Mesenchymal stem cell (in vitro differentiated cells and primary cell): ENCODE measurements at regions not wholly inside any gene's neighbourhood (a gene's known extent, or its start where the extent isn't known, plus 50 kb on each side); places are given as distances from the start of the nearest gene placed in this dataset.

Experiments
- DNase-seq: peaks from one replicate; pipeline ENCODE4 v3.0.0-alpha.2; 2013
- H2AFZ ChIP-seq: one replicate; pipeline ENCODE4 v1.6.1; 2013; ENCODE audit warnings: low read depth, mild to moderate bottlenecking, control low read depth, inconsistent platforms, low read length, moderate library complexity
- H2AK5ac ChIP-seq: 2 replicates; pipeline ENCODE4 v1.6.1; 2013; ENCODE audit warnings: low read length, moderate library complexity, mild to moderate bottlenecking, inconsistent platforms; ENCODE audit not compliant: severe bottlenecking
- H2BK120ac ChIP-seq: one replicate; pipeline ENCODE4 v1.6.1; 2013; ENCODE audit warnings: low read depth, mild to moderate bottlenecking, inconsistent platforms, low read length, moderate library complexity
- H2BK12ac ChIP-seq, 2 experiments: one replicate each; pipeline ENCODE4 v1.6.1; 2013; ENCODE audit warnings: inconsistent platforms in 2 of 2, low read length in 2 of 2, mild to moderate bottlenecking in 2 of 2, moderate library complexity in 2 of 2, control low read depth in 1 of 2
- H2BK15ac ChIP-seq: one replicate; pipeline ENCODE4 v1.6.1; 2013; ENCODE audit warnings: mild to moderate bottlenecking, low read depth, inconsistent platforms; ENCODE audit not compliant: poor library complexity, severe bottlenecking
- H2BK5ac ChIP-seq: 2 replicates; pipeline ENCODE4 v1.6.1; 2013; ENCODE audit warnings: low read depth, mild to moderate bottlenecking, low read length, control low read depth, inconsistent platforms; ENCODE audit not compliant: poor library complexity, severe bottlenecking
- H3K14ac ChIP-seq, 2 experiments: one replicate each; pipeline ENCODE4 v1.6.1; 2013; ENCODE audit warnings: inconsistent platforms in 2 of 2, low read length in 2 of 2, control low read depth in 1 of 2, mild to moderate bottlenecking in 1 of 2, moderate library complexity in 1 of 2
- H3K18ac ChIP-seq, 2 experiments: one replicate each; pipeline ENCODE4 v1.6.1; 2013; ENCODE audit warnings: inconsistent platforms in 2 of 2, low read length in 2 of 2, control low read depth in 1 of 2, low read depth in 1 of 2, mild to moderate bottlenecking in 1 of 2
- H3K23ac ChIP-seq, 2 experiments: one replicate each; pipeline ENCODE4 v1.6.1; 2013; ENCODE audit warnings: inconsistent platforms in 2 of 2, low read length in 2 of 2, mild to moderate bottlenecking in 2 of 2, moderate library complexity in 2 of 2, control low read depth in 1 of 2
- H3K27ac ChIP-seq: 2 replicates; pipeline ENCODE4 v1.5.1; 2013; ENCODE audit warnings: mild to moderate bottlenecking, moderate library complexity, low read length, control low read depth, inconsistent platforms; ENCODE audit not compliant: poor library complexity, severe bottlenecking
- H3K27me3 ChIP-seq, 2 experiments: 2 replicates each; pipeline versions ENCODE4 v1.6.1 to v1.7.0; 2013; ENCODE audit warnings: low read length in 2 of 2, mild to moderate bottlenecking in 2 of 2, moderate library complexity in 2 of 2, control low read depth in 1 of 2, inconsistent platforms in 1 of 2; ENCODE audit not compliant: control insufficient read depth in 1 of 2, insufficient read depth in 1 of 2
- H3K36me3 ChIP-seq, 2 experiments: 2 replicates each; pipeline versions ENCODE4 v1.6.1 to v1.7.0; 2013; ENCODE audit warnings: low read length in 2 of 2, control low read depth in 1 of 2, inconsistent platforms in 1 of 2, low read depth in 1 of 2, mild to moderate bottlenecking in 1 of 2; ENCODE audit not compliant: insufficient read depth in 2 of 2, control insufficient read depth in 1 of 2
- H3K4ac ChIP-seq, 2 experiments: one replicate each; pipeline ENCODE4 v1.6.1; 2013; ENCODE audit warnings: inconsistent platforms in 2 of 2, low read length in 2 of 2, mild to moderate bottlenecking in 2 of 2, moderate library complexity in 2 of 2, control low read depth in 1 of 2, low read depth in 1 of 2
- H3K4me1 ChIP-seq: 2 replicates; pipeline ENCODE4 v1.6.1; 2013; ENCODE audit warnings: low read depth, low read length, control low read depth; ENCODE audit not compliant: control insufficient read depth, insufficient read depth
- H3K4me2 ChIP-seq: 2 replicates; pipeline ENCODE4 v1.6.1; 2013; ENCODE audit warnings: low read length, mild to moderate bottlenecking, inconsistent platforms; ENCODE audit not compliant: poor library complexity, severe bottlenecking
- H3K4me3 ChIP-seq, 2 experiments: 2 replicates each; pipeline versions ENCODE4 v1.5.1 to v1.7.0; 2013; ENCODE audit warnings: low read length in 2 of 2, mild to moderate bottlenecking in 2 of 2, control low read depth in 1 of 2, low read depth in 1 of 2; ENCODE audit not compliant: insufficient read depth in 1 of 2
- H3K79me1 ChIP-seq: replicated peaks from 2 replicates; pipeline ENCODE4 v1.6.1; 2013; ENCODE audit warnings: mild to moderate bottlenecking, control low read depth, low read length, inconsistent platforms; ENCODE audit not compliant: poor library complexity, severe bottlenecking
- H3K9ac ChIP-seq: 2 replicates; pipeline ENCODE4 v1.7.0; 2013; ENCODE audit warnings: mild to moderate bottlenecking, low read length, moderate library complexity
- H3K9me3 ChIP-seq: 2 replicates; pipeline ENCODE4 v1.7.0; 2013; ENCODE audit warnings: mild to moderate bottlenecking, low read length; ENCODE audit not compliant: control insufficient read depth
- H4K8ac ChIP-seq: one replicate; pipeline ENCODE4 v1.6.1; 2013; ENCODE audit warnings: inconsistent platforms, mild to moderate bottlenecking, low read length, moderate library complexity
- H4K91ac ChIP-seq: one replicate; pipeline ENCODE4 v1.6.1; 2013; ENCODE audit warnings: mild to moderate bottlenecking, low read length, inconsistent platforms
- WGBS: methylation state at CpG from one replicate; pipeline ENCODE4 v1.1.7; 2013; ENCODE audit warnings: mixed read lengths; 5-methylcytosine and 5-hydroxymethylcytosine counted together

- H3K23ac ChIP-seq, result no peak overlapping the region
- no peak overlapping the region for H3K14ac ChIP-seq
- no peak overlapping the region for H3K4me3 ChIP-seq
- H2BK12ac ChIP-seq, result no peak overlapping the region
- no peak overlapping the region for H2BK5ac ChIP-seq
- H3K4ac ChIP-seq, result no peak overlapping the region
- no peak overlapping the region for H4K8ac ChIP-seq
- no peak overlapping the region for H4K91ac ChIP-seq
- H3K27me3 ChIP-seq, result no peaks in the 10 kb centered on the region
- no peaks in the 10 kb centered on the region for H3K79me1 ChIP-seq
- no peaks in the 10 kb centered on the region for H3K36me3 ChIP-seq
- no peak overlapping the region for H2BK15ac ChIP-seq
- no peak overlapping the region for H2BK120ac ChIP-seq
- H3K18ac ChIP-seq, result no peak overlapping the region
- H3K9ac ChIP-seq, result no peak overlapping the region
- no peak for DNase-seq
- H2AFZ ChIP-seq, result no peak overlapping the region
- WGBS, result 96% methylated on average over 4 of the region's 5 CpGs
- H3K4me2 ChIP-seq, result no peak overlapping the region
- H3K4me1 ChIP-seq, result peaks cover 8% of the 10 kb centered on the region
- H3K9me3 ChIP-seq, result peaks cover 5% of the 10 kb centered on the region
- H2AK5ac ChIP-seq, result no peak overlapping the region
- no peak overlapping the region for H3K27ac ChIP-seq
Observed at GRCh38 chr6:25058441-25058840, 122.7 kb upstream of the RIPOR2 start.

- H3K27ac ChIP-seq, result no peak overlapping the region
- H3K79me1 ChIP-seq, result no peaks in the 10 kb centered on the region
- no peak overlapping the region for H2AFZ ChIP-seq
- H3K18ac ChIP-seq, result no peak overlapping the region
- H3K4ac ChIP-seq, result no peak overlapping the region
- peaks cover 5% of the 10 kb centered on the region for H3K9me3 ChIP-seq
- no peak overlapping the region for H4K91ac ChIP-seq
- peaks cover 4% of the 10 kb centered on the region for H3K4me1 ChIP-seq
- H3K9ac ChIP-seq, result no peak overlapping the region
- no peak overlapping the region for H2BK12ac ChIP-seq
- H3K36me3 ChIP-seq, result no peaks in the 10 kb centered on the region
- no peak for DNase-seq
- WGBS, result 100% methylated on average over 4 of the region's 4 CpGs
- H2BK15ac ChIP-seq, result no peak overlapping the region
- no peak overlapping the region for H2BK5ac ChIP-seq
- H2BK120ac ChIP-seq, result no peak overlapping the region
- no peak overlapping the region for H3K4me2 ChIP-seq
- no peak overlapping the region for H3K23ac ChIP-seq
- H3K14ac ChIP-seq, result no peak overlapping the region
- H3K27me3 ChIP-seq, result no peaks in the 10 kb centered on the region
- H3K4me3 ChIP-seq, result no peak overlapping the region
- no peak overlapping the region for H2AK5ac ChIP-seq
- H4K8ac ChIP-seq, result no peak overlapping the region
Observed at GRCh38 chr6:25058941-25059340, 123.2 kb upstream of the RIPOR2 start.

DNA sequence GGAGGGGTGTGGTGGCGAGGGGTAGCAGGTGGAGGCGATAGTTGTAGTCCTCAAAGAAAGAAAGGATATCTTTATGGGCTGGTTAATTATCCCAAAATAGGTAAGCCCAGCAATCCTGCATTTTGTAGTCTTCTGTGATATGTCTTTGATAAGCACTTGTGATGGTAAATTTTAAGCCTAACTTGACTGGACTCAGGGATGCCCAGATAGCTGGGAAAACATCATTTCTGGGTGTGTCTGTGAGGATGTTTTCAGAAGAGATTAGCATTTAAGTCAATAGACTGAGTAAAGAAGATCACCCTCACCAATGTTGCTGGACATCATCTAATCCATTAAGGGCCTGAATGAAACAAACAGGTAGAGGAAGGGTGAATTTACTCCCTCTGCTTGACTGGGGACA is 124.8 kb upstream of the RIPOR2 start:
- Histone ChIP-seq H2BK12ac (no peak overlapping the region), H3K4me1 (peaks cover 4% of the 10 kb centered on the region), H2BK15ac (no peak overlapping the region), H2BK5ac (no peak overlapping the region), H4K91ac (no peak overlapping the region), H2AFZ (no peak overlapping the region), H3K4ac (no peak overlapping the region), H3K14ac (no peak overlapping the region), H4K8ac (no peak overlapping the region), H3K9ac (no peak overlapping the region), H3K36me3 (no peaks in the 10 kb centered on the region), H3K4me2 (no peak overlapping the region), H3K18ac (no peak overlapping the region), H3K27ac (no peak overlapping the region), H3K79me1 (no peaks in the 10 kb centered on the region), H2BK120ac (no peak overlapping the region), H3K4me3 (no peak overlapping the region), H3K27me3 (no peaks in the 10 kb centered on the region), H3K23ac (no peak overlapping the region), H3K9me3 (peaks cover 5% of the 10 kb centered on the region), H2AK5ac (no peak overlapping the region)
- no peak for DNase-seq
- WGBS, result 96% methylated on average over 2 of the region's 2 CpGs

DNA sequence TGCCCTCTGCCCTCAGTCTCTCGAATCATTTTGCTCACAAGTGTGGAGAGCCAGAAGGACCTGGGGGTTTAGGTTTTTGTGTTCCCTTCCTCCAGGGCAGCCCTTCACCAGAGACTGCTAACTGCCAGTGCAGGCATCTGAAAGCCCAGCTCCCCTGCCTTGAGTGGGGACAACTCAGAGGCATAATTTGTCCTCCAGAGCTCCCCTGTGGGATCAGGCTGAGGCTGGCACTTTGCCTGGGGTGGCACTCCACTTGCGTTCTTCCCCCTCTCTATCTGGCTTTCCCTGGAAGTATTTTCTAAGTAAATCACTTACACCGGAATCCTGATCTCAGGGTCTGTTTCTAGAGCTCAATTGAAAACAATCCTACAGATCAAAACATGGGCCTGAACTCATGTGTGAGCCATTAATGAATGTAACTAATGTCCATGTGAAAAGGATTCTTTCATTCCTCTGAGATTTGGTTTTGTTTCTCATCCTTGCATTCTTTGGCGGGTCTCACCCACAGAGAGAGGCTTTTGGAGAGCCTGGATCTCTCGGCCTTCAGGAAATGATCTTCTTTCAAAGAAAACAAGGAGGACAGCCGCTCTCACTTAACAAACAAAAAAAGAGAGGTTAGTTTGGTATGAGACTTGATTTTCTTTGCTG is 125.7 kb upstream of the RIPOR2 start:
- Histone ChIP-seq H3K18ac (peak overlapping the region in 1 of 2 experiments; percentile 48), H3K4me1 (peaks cover 4% of the 10 kb centered on the region), H3K23ac (no peak overlapping the region), H2AFZ (no peak overlapping the region), H3K27ac (peak overlapping the region; percentile 5), H4K8ac (no peak overlapping the region), H3K79me1 (no peaks in the 10 kb centered on the region), H2BK5ac (no peak overlapping the region), H3K9ac (peak overlapping the region; percentile 59), H3K36me3 (no peaks in the 10 kb centered on the region), H2BK12ac (peak overlapping the region in 1 of 2 experiments; percentile 78), H2AK5ac (no peak overlapping the region), H3K4ac (peak overlapping the region in 1 of 2 experiments; percentile 28), H3K4me2 (no peak overlapping the region), H2BK120ac (no peak overlapping the region), H3K9me3 (peaks cover 5% of the 10 kb centered on the region), H3K27me3 (no peaks in the 10 kb centered on the region), H4K91ac (no peak overlapping the region), H2BK15ac (no peak overlapping the region), H3K4me3 (no peak overlapping the region), H3K14ac (no peak overlapping the region)
- DNase-seq, result no peak
- WGBS, result 68% methylated on average over 4 of the region's 6 CpGs
